ENCODE measurements at regions not wholly inside any gene's neighbourhood (a gene's known extent, or its start where the extent isn't known, plus 50 kb on each side); places are given as distances from the start of the nearest gene placed in this dataset.

DNA sequence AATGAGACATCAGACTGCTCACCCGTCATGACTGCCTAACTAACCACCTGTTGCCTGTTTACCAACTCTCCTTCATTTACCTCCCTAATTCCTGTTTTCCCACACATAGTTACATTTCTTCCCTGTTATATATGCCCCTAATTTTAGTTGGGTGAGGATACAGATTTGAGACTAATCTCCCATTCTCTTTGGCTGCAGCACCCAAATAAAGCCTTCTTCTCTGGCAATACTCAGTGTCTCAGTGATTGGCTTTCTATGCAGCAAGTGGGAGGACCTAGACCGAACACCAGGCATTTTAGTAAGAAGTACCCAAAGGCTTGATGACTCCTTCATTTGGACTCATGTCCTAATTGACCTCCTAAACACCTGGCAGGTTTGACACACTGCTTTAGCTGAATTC lies 147.2 kb downstream of the TRIB2 start:
- POLR2A ChIA-PET, result no interaction called here
- no peak overlapping the region for H3K27ac Mint-ChIP-seq
- WGBS (ENCODE audit: insufficient coverage), result 93% methylated on average over 2 of the region's 2 CpGs

DNA sequence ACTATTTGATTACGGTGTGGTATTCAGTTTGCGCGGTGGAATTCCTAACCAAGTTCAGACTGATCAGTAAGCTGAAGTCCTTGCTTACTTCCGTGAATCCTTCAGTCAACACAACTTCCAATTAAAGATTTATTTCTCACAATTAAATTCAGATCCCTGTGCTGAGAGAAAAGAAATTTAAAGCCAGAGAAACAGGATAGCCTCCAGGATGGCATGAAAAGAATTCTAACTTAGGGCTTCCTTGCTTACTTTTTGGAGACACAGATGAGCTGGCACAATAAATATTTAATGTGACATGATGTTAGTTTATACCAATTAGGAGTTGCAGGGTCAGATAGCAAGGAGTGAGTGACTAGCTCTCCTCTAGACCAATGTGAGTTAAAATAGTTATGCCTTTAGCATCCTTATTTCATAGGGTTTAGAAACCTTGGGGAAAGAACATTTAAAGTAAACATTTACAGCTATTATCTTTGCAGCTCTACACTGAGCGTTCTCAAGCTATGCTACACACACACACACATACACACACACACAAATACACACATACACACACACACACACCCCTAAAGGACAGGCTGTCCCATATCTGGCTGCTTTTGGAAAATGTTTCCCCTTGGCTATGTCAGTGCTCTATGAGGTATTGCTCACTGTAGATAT lies 151.0 kb downstream of the TRIB2 start:
- TF ChIP-seq, protein P1, sequence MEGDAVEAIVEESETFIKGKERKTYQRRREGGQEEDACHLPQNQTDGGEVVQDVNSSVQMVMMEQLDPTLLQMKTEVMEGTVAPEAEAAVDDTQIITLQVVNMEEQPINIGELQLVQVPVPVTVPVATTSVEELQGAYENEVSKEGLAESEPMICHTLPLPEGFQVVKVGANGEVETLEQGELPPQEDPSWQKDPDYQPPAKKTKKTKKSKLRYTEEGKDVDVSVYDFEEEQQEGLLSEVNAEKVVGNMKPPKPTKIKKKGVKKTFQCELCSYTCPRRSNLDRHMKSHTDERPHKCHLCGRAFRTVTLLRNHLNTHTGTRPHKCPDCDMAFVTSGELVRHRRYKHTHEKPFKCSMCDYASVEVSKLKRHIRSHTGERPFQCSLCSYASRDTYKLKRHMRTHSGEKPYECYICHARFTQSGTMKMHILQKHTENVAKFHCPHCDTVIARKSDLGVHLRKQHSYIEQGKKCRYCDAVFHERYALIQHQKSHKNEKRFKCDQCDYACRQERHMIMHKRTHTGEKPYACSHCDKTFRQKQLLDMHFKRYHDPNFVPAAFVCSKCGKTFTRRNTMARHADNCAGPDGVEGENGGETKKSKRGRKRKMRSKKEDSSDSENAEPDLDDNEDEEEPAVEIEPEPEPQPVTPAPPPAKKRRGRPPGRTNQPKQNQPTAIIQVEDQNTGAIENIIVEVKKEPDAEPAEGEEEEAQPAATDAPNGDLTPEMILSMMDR (IDR thresholded peaks at IDR 0.05), result no peak
- TF ChIP-seq EZH2 (IDR thresholded peaks at IDR 0.05; ENCODE audit: borderline replicate concordance, insufficient read depth, low read depth, low read length, poor library complexity, severe bottlenecking), result no peak
- Histone ChIP-seq H3K4me1 (ENCODE audit: control insufficient read depth in 2 of 2, insufficient read depth in 2 of 2, low read length in 2 of 2) (no peaks in the 10 kb centered on the region), H3K9me3 (ENCODE audit: control extremely low read depth in 1 of 3, control insufficient read depth in 2 of 3, insufficient read depth in 1 of 3, low read length in 2 of 3) (peaks cover 0 to 13% (median 0%) of the 10 kb centered on the region in 3 donors), H3K4me2 (replicated peaks; ENCODE audit: low read depth, low read length, poor library complexity, severe bottlenecking) (no peak overlapping the region), H4K20me1 (ENCODE audit: control insufficient read depth, insufficient read depth, low read length, poor library complexity, severe bottlenecking) (no peaks in the 10 kb centered on the region), H3K27ac (ENCODE audit: low read length in 2 of 2) (no peak overlapping the region), H3K4me3 (ENCODE audit: control extremely low read depth in 1 of 5, extremely low read depth in 1 of 5, insufficient read depth in 1 of 5, low read depth in 2 of 5, low read length in 4 of 5) (no peak overlapping the region), H3K27me3 (replicated peaks in 1 of 4; ENCODE audit: control extremely low read depth in 1 of 4, control insufficient read depth in 3 of 4, insufficient read depth in 4 of 4, low read length in 3 of 4) (peaks cover 0 to 3% (median 2%) of the 10 kb centered on the region in 4 experiments), H2AFZ (ENCODE audit: insufficient read depth, low read depth, low read length, poor library complexity, severe bottlenecking) (no peak overlapping the region), H3K36me3 (replicated peaks in 1 of 2; ENCODE audit: control extremely low read depth in 1 of 2, control insufficient read depth in 1 of 2, extremely low read depth in 1 of 2, insufficient read depth in 2 of 2, low read length in 1 of 2) (no peaks in the 10 kb centered on the region), H3K79me2 (ENCODE audit: control insufficient read depth, insufficient read depth, low read length) (no peaks in the 10 kb centered on the region), H3K9ac (ENCODE audit: low read length) (no peak overlapping the region)
- ATAC-seq (ENCODE audit: low read depth), result no peak
- no peak overlapping the region for H3K4me3 Mint-ChIP-seq
- peaks cover 9% of the 10 kb centered on the region for H3K9me3 Mint-ChIP-seq (ENCODE audit: insufficient read depth)
- intact Hi-C loops (cut with micrococcal nuclease), result no loop called here
- ChIA-PET CTCF (no interaction called here), POLR2A (no interaction called here)
- peaks cover 15% of the 10 kb centered on the region for H3K27me3 Mint-ChIP-seq
- no peak overlapping the region for H3K27ac Mint-ChIP-seq
- no peak for DNase-seq
- H3K4me1 Mint-ChIP-seq, result no peaks in the 10 kb centered on the region
- no CpG with 5 or more reads among the region's 5 CpGs for WGBS (ENCODE audit: insufficient coverage)

More for the DNA sequence above, 147.2 kb downstream of the TRIB2 start:
- no peak for ATAC-seq (ENCODE audit: low read depth)
- intact Hi-C loops (cut with micrococcal nuclease), result no loop called here
- no peak overlapping the region for H3K4me3 ChIP-seq (ENCODE audit: control extremely low read depth in 1 of 5, extremely low read depth in 1 of 5, insufficient read depth in 1 of 5, low read depth in 2 of 5, low read length in 4 of 5)
- H4K20me1 ChIP-seq (ENCODE audit: control insufficient read depth, insufficient read depth, low read length, poor library complexity, severe bottlenecking), result no peaks in the 10 kb centered on the region
- Mint-ChIP-seq H3K4me1 (peaks cover 12% of the 10 kb centered on the region), H3K27me3 (peaks cover 4% of the 10 kb centered on the region), H3K9me3 (ENCODE audit: insufficient read depth) (peaks cover 9% of the 10 kb centered on the region), H3K4me3 (no peak overlapping the region)
- DNase-seq, result no peak
- H3K9ac ChIP-seq (ENCODE audit: low read length), result no peak overlapping the region
- no peak overlapping the region for H2AFZ ChIP-seq (ENCODE audit: insufficient read depth, low read depth, low read length, poor library complexity, severe bottlenecking)
- CTCF ChIA-PET, result no interaction called here
- H3K79me2 ChIP-seq (ENCODE audit: control insufficient read depth, insufficient read depth, low read length), result no peaks in the 10 kb centered on the region
- peaks cover 0 to 13% (median 1%) of the 10 kb centered on the region in 3 donors for H3K9me3 ChIP-seq (ENCODE audit: control extremely low read depth in 1 of 3, control insufficient read depth in 2 of 3, insufficient read depth in 1 of 3, low read length in 2 of 3)
- H3K27ac ChIP-seq (ENCODE audit: low read length in 2 of 2), result no peak overlapping the region
- no peaks in the 10 kb centered on the region for H3K36me3 ChIP-seq (replicated peaks in 1 of 2; ENCODE audit: control extremely low read depth in 1 of 2, control insufficient read depth in 1 of 2, extremely low read depth in 1 of 2, insufficient read depth in 2 of 2, low read length in 1 of 2)
- peaks cover 0 to 3% (median 0%) of the 10 kb centered on the region in 4 experiments for H3K27me3 ChIP-seq (replicated peaks in 1 of 4; ENCODE audit: control extremely low read depth in 1 of 4, control insufficient read depth in 3 of 4, insufficient read depth in 4 of 4, low read length in 3 of 4)
- peaks cover 4% of the 10 kb centered on the region in 2 donors for H3K4me1 ChIP-seq (ENCODE audit: control insufficient read depth in 2 of 2, insufficient read depth in 2 of 2, low read length in 2 of 2)
- no peak for TF ChIP-seq EZH2 (IDR thresholded peaks at IDR 0.05; ENCODE audit: borderline replicate concordance, insufficient read depth, low read depth, low read length, poor library complexity, severe bottlenecking)
- TF ChIP-seq, protein P1 (IDR thresholded peaks at IDR 0.05), result no peak
- H3K4me2 ChIP-seq (replicated peaks; ENCODE audit: low read depth, low read length, poor library complexity, severe bottlenecking), result no peak overlapping the region

Measured in B cell (primary cell).